ENCODE measurements at regions not wholly inside any gene's neighbourhood (a gene's known extent, or its start where the extent isn't known, plus 50 kb on each side); places are given as distances from the start of the nearest gene placed in this dataset.
A peak's percentile ranks its signal among the peaks of the same experiment; 100 is the strongest.
"Not testable (repeated sequence)": the region's sequence is repeated elsewhere in the genome, so short reads cannot be mapped to it uniquely, and the experiment has no call there.

DNA sequence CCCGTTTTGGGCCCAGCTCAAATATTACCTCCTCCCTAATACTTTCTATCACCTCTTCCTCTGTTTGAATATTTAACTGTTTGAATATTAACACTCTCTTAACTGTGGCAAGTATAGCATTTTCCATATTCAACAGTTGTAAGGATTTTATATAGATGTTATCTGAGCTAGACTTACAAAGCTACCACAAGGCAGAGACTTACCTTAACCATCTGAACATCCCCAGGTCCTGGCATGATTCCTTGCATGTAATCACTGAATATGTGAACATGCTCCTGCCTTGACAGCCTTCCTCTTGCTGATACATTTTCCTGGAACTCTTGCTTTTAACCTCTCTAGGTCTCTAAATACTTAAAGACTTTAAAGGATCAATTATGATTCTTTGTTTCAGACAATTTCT lies 182.4 kb downstream of the MCHR2 start:
- Mint-ChIP-seq H3K27me3 (peaks cover 45% of the 10 kb centered on the region), H3K36me3 (ENCODE audit: low read depth) (peaks cover 3% of the 10 kb centered on the region), H3K4me1 (peaks cover 4% of the 10 kb centered on the region), H3K4me3 (no peak overlapping the region), H3K27ac (no peak overlapping the region)
- DNase-seq (no peak), ATAC-seq (no peak)
- H3K9me3 ChIP-seq (ENCODE audit: control insufficient read depth, low read length, poor library complexity, severe bottlenecking) = no peaks in the 10 kb centered on the region

- H3K4me3 Mint-ChIP-seq = no peak overlapping the region
- no peak for DNase-seq
- H3K27ac Mint-ChIP-seq = no peak overlapping the region
- ATAC-seq = no peak
- H3K4me1 Mint-ChIP-seq = peaks cover 2% of the 10 kb centered on the region
- H3K27me3 Mint-ChIP-seq = peaks cover 63% of the 10 kb centered on the region
- peaks cover 5% of the 10 kb centered on the region for H3K36me3 Mint-ChIP-seq (ENCODE audit: low read depth)
- no peaks in the 10 kb centered on the region for H3K9me3 ChIP-seq (ENCODE audit: control insufficient read depth, low read length, poor library complexity, severe bottlenecking)
Measured at GRCh38 chr6:99813565-99813964, 180.5 kb downstream of the MCHR2 start.

- Mint-ChIP-seq H3K4me3 (no peak overlapping the region), H3K36me3 (ENCODE audit: low read depth) (peaks cover 5% of the 10 kb centered on the region), H3K4me1 (no peaks in the 10 kb centered on the region), H3K27me3 (peaks cover 60% of the 10 kb centered on the region), H3K27ac (no peak overlapping the region)
- no peak for DNase-seq
- no peaks in the 10 kb centered on the region for H3K9me3 ChIP-seq (ENCODE audit: control insufficient read depth, low read length, poor library complexity, severe bottlenecking)
- no peak for ATAC-seq
Measured at GRCh38 chr6:99814230-99814928, 179.6 kb downstream of the MCHR2 start.

DNA sequence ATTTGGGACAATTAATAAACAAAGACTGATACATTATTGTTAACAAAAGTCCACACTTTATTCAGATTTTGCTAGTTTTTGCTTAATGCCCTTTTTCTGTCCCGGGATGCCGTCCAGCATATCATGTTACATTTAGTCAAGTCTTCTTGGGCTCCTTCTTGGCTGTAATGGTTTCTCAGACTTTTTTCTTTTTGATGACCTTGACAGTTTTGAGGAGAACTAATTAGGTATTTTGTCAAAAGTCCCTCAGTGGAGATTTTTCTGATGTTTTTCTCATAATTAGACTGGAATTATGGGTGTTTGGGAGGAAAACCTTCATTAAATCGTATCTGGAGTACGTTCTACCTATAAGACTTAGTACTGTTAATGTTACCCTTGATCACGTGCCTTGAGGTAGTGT lies 177.2 kb downstream of the MCHR2 start:
- no peak for DNase-seq
- Mint-ChIP-seq H3K4me1 (no peaks in the 10 kb centered on the region), H3K27me3 (peaks cover 50% of the 10 kb centered on the region)

DNA sequence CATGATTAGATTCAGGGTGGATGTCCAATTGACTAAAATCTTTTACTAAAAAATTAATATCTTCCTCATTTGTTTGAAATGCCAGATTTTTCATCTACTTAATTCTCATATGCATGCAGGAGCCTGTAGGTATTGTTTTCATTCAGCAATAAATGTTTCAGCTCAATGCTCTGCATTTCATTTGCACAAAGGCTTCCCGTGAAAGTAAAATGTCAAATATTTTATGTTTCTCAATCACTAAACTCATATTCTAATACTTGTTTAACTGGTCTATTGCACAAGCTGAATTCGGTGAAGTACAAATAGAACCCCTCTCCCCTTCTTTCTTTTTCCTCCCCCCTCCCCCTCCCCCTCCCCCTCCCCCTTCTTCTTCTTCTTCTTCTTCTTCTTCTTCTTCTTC lies 175.9 kb downstream of the MCHR2 start:
- peaks cover 56% of the 10 kb centered on the region for H3K27me3 Mint-ChIP-seq
- DNase-seq (no peak), ATAC-seq (no peak)
- H3K4me3 Mint-ChIP-seq = no peak overlapping the region
- peaks cover 2% of the 10 kb centered on the region for H3K36me3 Mint-ChIP-seq (ENCODE audit: low read depth)
- peaks cover 6% of the 10 kb centered on the region for H3K4me1 Mint-ChIP-seq
- no peak overlapping the region for H3K27ac Mint-ChIP-seq
- no peaks in the 10 kb centered on the region for H3K9me3 ChIP-seq (ENCODE audit: control insufficient read depth, low read length, poor library complexity, severe bottlenecking)

More for the DNA sequence above, 177.2 kb downstream of the MCHR2 start:
- Mint-ChIP-seq H3K36me3 (ENCODE audit: low read depth) (peaks cover 2% of the 10 kb centered on the region), H3K27ac (no peak overlapping the region), H3K4me3 (no peak overlapping the region)
- no peaks in the 10 kb centered on the region for H3K9me3 ChIP-seq (ENCODE audit: control insufficient read depth, low read length, poor library complexity, severe bottlenecking)
- ATAC-seq = no peak

DNA sequence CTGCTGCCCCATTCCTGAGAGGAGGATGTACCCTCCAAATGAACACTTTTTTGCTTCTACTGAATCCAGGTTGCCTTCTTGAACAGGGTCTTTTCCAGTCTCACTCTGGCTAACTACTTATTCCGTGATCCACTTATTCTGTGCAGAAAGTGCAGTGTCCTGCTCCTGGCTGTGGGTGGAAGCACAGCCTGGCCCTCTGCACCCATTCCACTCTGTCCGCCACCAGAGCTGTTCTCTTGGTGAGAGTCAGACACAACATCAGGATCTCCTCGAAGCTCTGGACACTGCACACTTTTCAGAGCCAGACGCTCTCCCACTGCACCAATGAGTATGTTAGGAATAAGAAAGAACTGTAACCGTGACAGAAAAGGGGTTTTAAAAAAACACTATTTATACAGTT lies 174.2 kb downstream of the MCHR2 start:
- Mint-ChIP-seq H3K27me3 (peaks cover 53% of the 10 kb centered on the region), H3K36me3 (ENCODE audit: low read depth) (peaks cover 2% of the 10 kb centered on the region), H3K4me3 (no peak overlapping the region), H3K27ac (no peak overlapping the region), H3K4me1 (peaks cover 6% of the 10 kb centered on the region)
- no peak for ATAC-seq
- DNase-seq = no peak
- H3K9me3 ChIP-seq (ENCODE audit: control insufficient read depth, low read length, poor library complexity, severe bottlenecking) = no peaks in the 10 kb centered on the region

DNA sequence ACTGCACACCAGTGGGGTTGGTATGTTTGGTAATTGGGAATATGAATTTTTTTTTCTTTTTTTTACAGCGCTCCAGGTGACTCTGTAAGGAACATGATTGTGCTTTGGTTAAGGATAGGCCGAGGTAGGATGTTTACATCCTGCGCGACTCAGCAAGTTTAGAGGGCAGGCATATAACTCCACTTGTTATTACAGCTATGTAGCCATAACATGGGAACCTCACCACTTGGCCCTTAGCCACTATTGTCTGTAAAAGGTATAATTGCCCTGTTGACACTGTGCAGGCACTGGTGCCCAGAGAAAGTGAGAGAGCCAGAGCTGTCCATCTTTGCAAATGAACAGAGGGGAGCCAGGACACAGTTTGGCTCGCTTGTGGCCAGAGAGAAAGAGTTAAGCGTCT lies 172.9 kb downstream of the MCHR2 start:
- no peak overlapping the region for H3K27ac Mint-ChIP-seq
- no peak overlapping the region for H3K4me3 Mint-ChIP-seq
- ATAC-seq (no peak), DNase-seq (no peak)
- peaks cover 6% of the 10 kb centered on the region for H3K4me1 Mint-ChIP-seq
- H3K9me3 ChIP-seq (ENCODE audit: control insufficient read depth, low read length, poor library complexity, severe bottlenecking) = no peaks in the 10 kb centered on the region
- H3K36me3 Mint-ChIP-seq (ENCODE audit: low read depth) = peaks cover 2% of the 10 kb centered on the region
- peaks cover 53% of the 10 kb centered on the region for H3K27me3 Mint-ChIP-seq

DNA sequence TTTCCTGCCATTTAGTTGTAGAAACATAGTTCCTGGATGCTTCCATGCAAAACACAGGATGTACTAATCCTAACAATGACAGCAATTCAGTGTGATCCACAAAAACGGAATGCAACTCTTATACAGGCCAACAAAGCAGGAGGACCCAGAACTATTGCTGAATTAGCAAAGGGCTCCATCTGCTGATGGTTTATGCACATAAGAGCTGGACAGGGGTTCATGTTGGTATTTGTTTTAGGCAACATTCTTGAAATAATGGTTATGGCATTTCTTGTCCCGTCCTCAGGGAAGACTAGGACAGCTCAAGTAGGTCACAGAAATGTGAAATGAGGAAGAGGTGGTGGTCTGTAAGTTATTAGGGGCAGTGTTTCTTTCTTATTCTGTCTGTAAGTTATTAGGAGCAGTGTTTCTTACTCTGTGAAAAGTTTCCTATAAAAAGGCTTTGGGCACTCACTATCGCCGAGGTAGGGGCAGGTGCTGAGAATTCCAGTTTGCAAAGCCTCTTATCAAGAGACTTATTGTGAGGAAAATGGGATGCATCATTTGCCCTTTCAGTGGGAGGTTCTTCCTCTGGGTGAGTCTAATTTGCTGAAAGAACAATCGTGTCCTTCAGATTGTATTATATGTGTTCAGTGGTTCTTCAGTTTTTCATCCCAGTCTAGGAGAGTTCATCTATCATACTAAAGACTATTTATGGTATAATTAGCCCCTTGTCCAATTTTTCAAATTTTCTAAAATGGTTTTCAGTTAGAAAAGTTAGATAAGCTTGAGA lies 171.1 kb downstream of the MCHR2 start:
- no peak overlapping the region for H3K27ac Mint-ChIP-seq
- no peaks in the 10 kb centered on the region for H3K9me3 ChIP-seq (ENCODE audit: control insufficient read depth, low read length, poor library complexity, severe bottlenecking)
- DNase-seq = no peak
- H3K4me1 Mint-ChIP-seq = peaks cover 6% of the 10 kb centered on the region
- H3K27me3 Mint-ChIP-seq = peaks cover 40% of the 10 kb centered on the region
- peaks cover 2% of the 10 kb centered on the region for H3K36me3 Mint-ChIP-seq (ENCODE audit: low read depth)
- peak; percentile 57 for ATAC-seq
- peak overlapping the region; percentile 69 for H3K4me3 Mint-ChIP-seq

DNA sequence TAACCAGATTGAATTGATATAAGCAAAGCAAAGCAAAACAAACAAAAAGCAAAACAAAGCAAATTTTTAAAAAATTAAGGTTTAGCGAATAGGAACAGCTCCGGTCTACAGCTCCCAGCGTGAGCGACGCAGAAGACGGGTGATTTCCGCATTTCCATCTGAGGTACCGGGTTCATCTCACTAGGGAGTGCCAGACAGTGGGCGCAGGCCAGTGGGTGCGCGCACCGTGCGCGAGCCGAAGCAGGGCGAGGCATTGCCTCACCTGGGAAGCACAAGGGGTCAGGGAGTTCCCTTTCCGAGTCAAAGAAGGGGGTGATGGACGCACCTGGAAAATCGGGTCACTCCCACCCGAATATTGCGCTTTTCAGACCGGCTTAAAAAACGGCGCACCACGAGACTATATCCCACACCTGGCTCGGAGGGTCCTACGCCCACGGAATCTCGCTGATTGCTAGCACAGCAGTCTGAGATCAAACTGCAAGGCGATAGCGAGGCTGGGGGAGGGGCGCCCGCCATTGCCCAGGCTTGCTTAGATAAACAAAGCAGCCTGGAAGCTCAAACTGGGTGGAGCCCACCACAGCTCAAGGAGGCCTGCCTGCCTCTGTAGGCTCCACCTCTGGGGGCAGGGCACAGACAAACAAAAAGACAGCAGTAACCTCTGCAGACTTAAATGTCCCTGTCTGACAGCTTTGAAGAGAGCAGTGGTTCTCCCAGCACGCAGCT lies 170.3 kb downstream of the MCHR2 start:
- not testable (repeated sequence) for H3K9me3 ChIP-seq (ENCODE audit: control insufficient read depth, low read length, poor library complexity, severe bottlenecking); H3K4me1 Mint-ChIP-seq; ATAC-seq; DNase-seq; H3K27ac Mint-ChIP-seq; H3K36me3 Mint-ChIP-seq (ENCODE audit: low read depth)
- peak overlapping the region; percentile 69 for H3K4me3 Mint-ChIP-seq
- H3K27me3 Mint-ChIP-seq = peaks cover 32% of the 10 kb centered on the region

GRCh38 chr6:99833034-99833433 lies 161.0 kb downstream of the MCHR2 start:
- Mint-ChIP-seq H3K27me3 (peaks cover 18% of the 10 kb centered on the region), H3K4me1 (no peaks in the 10 kb centered on the region), H3K27ac (no peak overlapping the region), H3K4me3 (no peak overlapping the region), H3K36me3 (ENCODE audit: low read depth) (peaks cover 2% of the 10 kb centered on the region)
- DNase-seq (no peak), ATAC-seq (no peak)
- H3K9me3 ChIP-seq (ENCODE audit: control insufficient read depth, low read length, poor library complexity, severe bottlenecking) = no peaks in the 10 kb centered on the region

DNA sequence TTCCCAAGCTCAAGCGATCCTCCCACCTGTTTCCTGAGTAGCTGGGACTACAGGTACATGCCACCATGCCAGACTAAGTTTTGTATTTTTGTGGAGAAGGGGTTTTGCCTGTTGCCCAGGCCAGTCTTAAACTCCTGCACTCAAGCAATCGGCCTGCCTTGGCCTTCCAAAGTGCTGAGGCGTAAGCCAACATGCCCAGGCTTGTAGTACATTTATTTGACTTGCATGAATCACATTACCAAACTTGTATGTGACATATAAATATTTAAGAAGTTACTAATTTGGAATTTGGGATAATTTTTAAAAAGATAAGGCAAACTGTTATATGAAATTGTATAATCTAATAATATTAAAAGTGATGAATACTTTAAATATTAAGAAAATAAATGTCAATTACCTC lies 157.6 kb downstream of the MCHR2 start:
- ATAC-seq (no peak), DNase-seq (no peak)
- Mint-ChIP-seq H3K36me3 (ENCODE audit: low read depth) (no peaks in the 10 kb centered on the region), H3K4me3 (no peak overlapping the region), H3K27me3 (peaks cover 29% of the 10 kb centered on the region), H3K4me1 (no peaks in the 10 kb centered on the region), H3K27ac (no peak overlapping the region)
- H3K9me3 ChIP-seq (ENCODE audit: control insufficient read depth, low read length, poor library complexity, severe bottlenecking) = no peaks in the 10 kb centered on the region

DNA sequence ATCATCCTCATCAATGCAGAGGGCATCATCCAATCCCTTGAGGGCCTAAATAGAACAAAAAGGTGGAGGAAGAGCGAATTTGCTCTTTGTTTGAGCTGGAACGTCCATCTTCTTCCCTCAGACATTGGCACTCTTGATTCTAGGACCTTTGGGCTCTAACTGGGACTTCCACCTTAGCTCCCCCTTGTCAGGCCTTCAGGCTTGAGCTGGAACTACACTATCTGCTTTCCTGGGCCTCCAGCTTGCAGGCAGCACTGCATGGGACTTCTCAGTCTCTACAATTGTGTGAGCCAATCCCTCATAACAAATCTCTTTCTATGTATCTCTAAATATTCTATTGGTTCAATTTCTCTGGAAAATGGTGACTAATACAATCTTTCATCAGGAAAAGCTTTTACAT lies 155.4 kb downstream of the MCHR2 start:
- H3K4me3 Mint-ChIP-seq = no peak overlapping the region
- peaks cover 38% of the 10 kb centered on the region for H3K27me3 Mint-ChIP-seq
- H3K9me3 ChIP-seq (ENCODE audit: control insufficient read depth, low read length, poor library complexity, severe bottlenecking) = no peaks in the 10 kb centered on the region
- H3K27ac Mint-ChIP-seq = no peak overlapping the region
- no peak for ATAC-seq
- peaks cover 1% of the 10 kb centered on the region for H3K36me3 Mint-ChIP-seq (ENCODE audit: low read depth)
- DNase-seq = no peak
- no peaks in the 10 kb centered on the region for H3K4me1 Mint-ChIP-seq

GRCh38 chr6:99841297-99841696 lies 152.7 kb downstream of the MCHR2 start:
- no peak overlapping the region for H3K4me3 Mint-ChIP-seq
- H3K27me3 Mint-ChIP-seq = peaks cover 41% of the 10 kb centered on the region
- no peaks in the 10 kb centered on the region for H3K4me1 Mint-ChIP-seq

More at GRCh38 chr6:99841297-99841696, 152.7 kb downstream of the MCHR2 start:
- no peak for ATAC-seq
- H3K36me3 Mint-ChIP-seq (ENCODE audit: low read depth) = peaks cover 4% of the 10 kb centered on the region
- H3K27ac Mint-ChIP-seq = no peak overlapping the region
- H3K9me3 ChIP-seq (ENCODE audit: control insufficient read depth, low read length, poor library complexity, severe bottlenecking) = no peaks in the 10 kb centered on the region
- DNase-seq = no peak

All from T-helper 17 cell (primary cell).